Left ventricle myocardium inferior (tissue), 1 donor: ENCODE measurements at regions not wholly inside any gene's neighbourhood (a gene's known extent, or its start where the extent isn't known, plus 50 kb on each side); places are given as distances from the start of the nearest gene placed in this dataset.

Experiments
- DNase-seq: peaks from one replicate; pipeline ENCODE4 v3.0.0-alpha.2; 2020
- H3K27ac ChIP-seq: fragments of 200-600 bp; replicated peaks from 2 replicates; pipeline ENCODE4 v1.8.0; 2021
- H3K27me3 ChIP-seq: fragments of 200-600 bp; 2 replicates; pipeline ENCODE4 v1.8.0; 2021; ENCODE audit warnings: low read depth
- H3K36me3 ChIP-seq: fragments of 200-600 bp; 2 replicates; pipeline ENCODE4 v1.8.0; 2021
- H3K4me1 ChIP-seq: fragments of 200-600 bp; 2 replicates; pipeline ENCODE4 v1.8.0; 2021
- H3K4me3 ChIP-seq: fragments of 200-600 bp; 2 replicates; pipeline ENCODE4 v1.8.0; 2021; ENCODE audit warnings: mild to moderate bottlenecking, moderate library complexity
- H3K9me3 ChIP-seq: fragments of 200-600 bp; replicated peaks from 2 replicates; pipeline ENCODE4 v1.8.0; 2021
- intact Hi-C: fragments of 100-400 bp; cut with micrococcal nuclease; formaldehyde crosslinking; loops from one replicate; pipeline ENCODE4 v1.11.0; 2022
- TF ChIP-seq, protein P1 (sequence below): fragments of 200-600 bp; IDR thresholded peaks from 2 replicates; pipeline ENCODE4 v1.8.0; 2021; ENCODE audit warnings: antibody characterized with exemption, mild to moderate bottlenecking, borderline replicate concordance
- donor health status: DM: no; HTN: yes; CAD: no; lungs with severe emphysema.

DNA sequence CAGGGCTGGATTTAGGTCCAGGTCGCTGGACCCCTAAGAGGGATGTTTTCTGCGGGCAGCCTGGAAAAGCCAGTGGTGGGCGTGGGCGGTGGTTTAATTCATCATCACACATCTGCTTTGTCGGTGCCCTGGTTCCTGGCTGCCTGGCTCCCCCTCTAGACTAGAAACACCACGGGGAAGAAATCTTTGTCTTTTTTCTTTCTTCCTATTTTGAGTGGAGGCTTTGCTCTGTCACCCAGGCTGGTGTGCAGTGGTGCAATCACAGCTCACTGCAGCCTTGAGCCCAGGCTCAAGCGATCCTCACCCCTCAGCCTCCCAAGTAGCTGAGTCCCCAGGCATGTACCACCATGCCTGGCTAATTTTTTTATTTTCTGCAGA lies 86.6 kb upstream of the LINC01488 start:
- Histone ChIP-seq H3K36me3 (no peaks in the 10 kb centered on the region), H3K27me3 (peaks cover 5% of the 10 kb centered on the region), H3K9me3 (peaks cover under 1% of the 10 kb centered on the region), H3K4me1 (no peaks in the 10 kb centered on the region), H3K4me3 (no peak overlapping the region), H3K27ac (peak overlapping the region; percentile 48)
- DNase-seq: no peak
- TF ChIP-seq, protein P1, sequence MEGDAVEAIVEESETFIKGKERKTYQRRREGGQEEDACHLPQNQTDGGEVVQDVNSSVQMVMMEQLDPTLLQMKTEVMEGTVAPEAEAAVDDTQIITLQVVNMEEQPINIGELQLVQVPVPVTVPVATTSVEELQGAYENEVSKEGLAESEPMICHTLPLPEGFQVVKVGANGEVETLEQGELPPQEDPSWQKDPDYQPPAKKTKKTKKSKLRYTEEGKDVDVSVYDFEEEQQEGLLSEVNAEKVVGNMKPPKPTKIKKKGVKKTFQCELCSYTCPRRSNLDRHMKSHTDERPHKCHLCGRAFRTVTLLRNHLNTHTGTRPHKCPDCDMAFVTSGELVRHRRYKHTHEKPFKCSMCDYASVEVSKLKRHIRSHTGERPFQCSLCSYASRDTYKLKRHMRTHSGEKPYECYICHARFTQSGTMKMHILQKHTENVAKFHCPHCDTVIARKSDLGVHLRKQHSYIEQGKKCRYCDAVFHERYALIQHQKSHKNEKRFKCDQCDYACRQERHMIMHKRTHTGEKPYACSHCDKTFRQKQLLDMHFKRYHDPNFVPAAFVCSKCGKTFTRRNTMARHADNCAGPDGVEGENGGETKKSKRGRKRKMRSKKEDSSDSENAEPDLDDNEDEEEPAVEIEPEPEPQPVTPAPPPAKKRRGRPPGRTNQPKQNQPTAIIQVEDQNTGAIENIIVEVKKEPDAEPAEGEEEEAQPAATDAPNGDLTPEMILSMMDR: no peak
- intact Hi-C loops: no loop called here

- no peak overlapping the region for H3K4me3 ChIP-seq
- intact Hi-C loops: no loop called here
- H3K9me3 ChIP-seq: no peaks in the 10 kb centered on the region
- peaks cover 5% of the 10 kb centered on the region for H3K27me3 ChIP-seq
- H3K36me3 ChIP-seq: no peaks in the 10 kb centered on the region
- H3K4me1 ChIP-seq: no peaks in the 10 kb centered on the region
- DNase-seq: no peak
- TF ChIP-seq, protein P1: no peak
- H3K27ac ChIP-seq: peak overlapping the region; percentile 48
Observed at GRCh38 chr11:69395287-69395686, 86.2 kb upstream of the LINC01488 start.

DNA sequence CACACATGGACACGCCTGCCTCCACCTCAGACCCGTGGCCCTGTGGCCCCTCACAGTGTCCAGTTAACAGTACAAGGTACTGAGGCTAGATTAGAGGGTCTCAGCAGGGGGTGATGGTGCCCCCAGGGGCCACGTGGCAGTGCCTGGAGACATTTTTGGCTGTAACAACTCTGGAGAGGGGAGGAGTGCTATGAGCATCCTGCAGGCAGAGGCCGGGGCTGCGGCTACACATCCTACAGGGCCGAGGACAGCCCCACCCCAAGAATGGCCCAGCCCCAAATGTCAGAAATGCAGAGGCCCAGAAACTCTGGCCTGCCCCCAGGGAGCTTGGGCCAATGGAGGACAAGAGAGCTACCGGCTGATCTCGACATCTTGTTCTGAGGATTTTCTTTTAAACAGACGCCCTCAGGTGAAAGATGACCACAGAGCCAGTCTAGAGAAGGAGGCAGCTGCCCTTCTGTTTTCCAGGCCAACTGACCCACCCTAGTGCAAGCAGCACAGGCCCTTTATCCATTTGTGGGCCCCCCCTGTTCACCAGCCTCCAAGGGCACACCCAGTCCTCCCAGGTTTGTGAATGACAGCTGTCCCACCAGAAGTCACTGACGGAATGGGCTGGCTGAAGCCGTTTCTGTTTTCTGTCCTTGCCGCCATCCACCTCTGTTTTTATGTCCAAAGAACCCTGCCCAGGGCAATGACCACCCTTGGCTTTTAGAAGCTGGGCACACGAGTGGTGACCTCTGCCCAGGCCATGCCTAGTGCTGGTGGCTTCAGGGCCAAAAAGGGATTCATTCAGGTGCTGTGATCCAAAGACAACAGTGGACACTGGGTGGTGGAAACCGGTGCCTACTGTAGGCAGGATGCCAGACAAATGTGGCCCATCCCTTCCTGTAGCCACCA lies 85.2 kb upstream of the LINC01488 start:
- H3K36me3 ChIP-seq: no peaks in the 10 kb centered on the region
- no peaks in the 10 kb centered on the region for H3K4me1 ChIP-seq
- H3K27me3 ChIP-seq: peaks cover 5% of the 10 kb centered on the region
- no peak for DNase-seq
- H3K9me3 ChIP-seq: no peaks in the 10 kb centered on the region
- intact Hi-C loops: no loop called here
- TF ChIP-seq, protein P1: no peak
- H3K4me3 ChIP-seq: no peak overlapping the region
- H3K27ac ChIP-seq: no peak overlapping the region

DNA sequence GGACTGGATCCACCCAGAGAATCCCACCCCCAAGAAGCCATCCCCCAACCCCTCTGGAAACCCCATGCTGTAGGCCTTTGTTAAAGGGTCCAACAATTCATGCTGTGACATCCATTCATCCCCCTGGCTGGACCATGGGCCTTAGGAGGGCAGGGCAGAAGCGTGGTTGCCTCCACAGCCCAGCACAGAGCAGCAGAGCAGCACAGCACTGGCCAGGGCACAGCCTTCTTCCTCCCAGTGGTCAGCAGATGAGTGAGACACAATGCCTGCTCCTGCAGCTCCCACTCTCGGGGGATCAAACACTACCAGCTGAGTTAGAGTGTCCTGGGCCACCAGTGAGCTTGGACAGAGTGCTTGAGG lies 84.5 kb upstream of the LINC01488 start:
- DNase-seq: no peak
- intact Hi-C loops: no loop called here
- Histone ChIP-seq H3K9me3 (no peaks in the 10 kb centered on the region), H3K4me1 (no peaks in the 10 kb centered on the region), H3K36me3 (no peaks in the 10 kb centered on the region), H3K27me3 (peaks cover 5% of the 10 kb centered on the region), H3K4me3 (no peak overlapping the region), H3K27ac (no peak overlapping the region)
- TF ChIP-seq, protein P1: no peak

- Histone ChIP-seq H3K36me3 (no peaks in the 10 kb centered on the region), H3K4me3 (no peak overlapping the region), H3K9me3 (peaks cover 3% of the 10 kb centered on the region), H3K27me3 (peaks cover 2% of the 10 kb centered on the region), H3K4me1 (no peaks in the 10 kb centered on the region), H3K27ac (no peak overlapping the region)
- TF ChIP-seq, protein P1: no peak
- DNase-seq: no peak
- intact Hi-C loops: no loop called here
Observed at GRCh38 chr11:69397732-69398131, 83.7 kb upstream of the LINC01488 start.
